Activated CD8-positive, alpha-beta memory T cell treated with anti-CD3 and anti-CD28 coated beads for 24 hours (primary cell): ENCODE measurements at regions not wholly inside any gene's neighbourhood (a gene's known extent, or its start where the extent isn't known, plus 50 kb on each side); places are given as distances from the start of the nearest gene placed in this dataset.
"Not testable (repeated sequence)": the region's sequence is repeated elsewhere in the genome, so short reads cannot be mapped to it uniquely, and the experiment has no call there.

Experiments used
- DNase-seq: peaks from one replicate; pipeline ENCODE4 v3.0.0-alpha.2; 2020

GRCh38 chr15:30761365-30761764 is 135.4 kb downstream of the ARHGAP11B start:
- not testable (repeated sequence) for DNase-seq

- DNase-seq, result not testable (repeated sequence)
These were observed 134.2 kb upstream of the FAN1 start for GRCh38 chr15:30769390-30770124.

DNA sequence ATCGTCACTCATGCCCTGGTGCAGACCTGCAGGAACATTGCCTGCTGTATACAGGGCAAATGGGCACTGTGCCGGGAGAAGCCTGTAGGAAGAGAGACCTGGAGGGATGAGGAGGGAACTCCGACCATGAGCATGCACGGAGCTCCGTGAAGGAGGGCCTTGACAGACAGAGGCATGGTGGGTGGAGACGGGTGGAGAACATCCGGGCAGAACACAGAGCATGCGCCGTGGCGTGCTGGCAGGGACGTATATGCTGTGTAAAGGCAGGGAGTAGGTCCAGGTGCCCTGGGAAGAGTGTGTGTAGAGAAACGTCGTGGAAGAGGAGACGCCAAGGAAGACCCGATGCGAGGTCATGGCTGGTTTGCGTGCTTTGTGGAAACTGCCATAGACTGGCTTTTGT is 133.0 kb upstream of the FAN1 start:
- DNase-seq, result no peak

DNA sequence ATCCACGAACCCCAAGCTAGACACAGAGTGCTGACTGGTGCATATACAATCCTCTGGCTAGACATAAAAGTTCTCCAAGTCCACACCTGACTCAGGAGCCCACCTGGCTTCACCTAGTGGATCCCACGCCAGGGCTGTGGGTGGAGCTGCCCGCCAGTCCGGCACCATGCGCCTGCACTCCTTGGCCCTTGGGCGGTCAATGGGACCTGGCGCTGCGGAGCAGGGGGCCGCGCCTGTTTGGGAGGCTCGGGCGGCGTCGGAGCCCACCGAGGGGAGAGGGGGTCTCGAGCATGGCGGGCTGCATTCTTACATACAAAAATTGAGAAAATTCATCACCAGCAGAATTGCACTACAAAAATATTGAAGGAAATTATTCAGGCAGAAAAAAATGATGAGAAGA is 120.7 kb upstream of the FAN1 start:
- DNase-seq, result no peak

- no peak for DNase-seq
These were observed 115.1 kb upstream of the FAN1 start for GRCh38 chr15:30788595-30788994.

- no peak for DNase-seq
These were observed 112.2 kb upstream of the FAN1 start for GRCh38 chr15:30791239-30792175.

- not testable (repeated sequence) for DNase-seq
These were observed 110.9 kb upstream of the FAN1 start for GRCh38 chr15:30792843-30793242.

- DNase-seq, result no peak
These were observed 109.3 kb upstream of the FAN1 start for GRCh38 chr15:30794388-30794787.

GRCh38 chr15:30799565-30799964 is 104.2 kb upstream of the FAN1 start:
- not testable (repeated sequence) for DNase-seq

DNA sequence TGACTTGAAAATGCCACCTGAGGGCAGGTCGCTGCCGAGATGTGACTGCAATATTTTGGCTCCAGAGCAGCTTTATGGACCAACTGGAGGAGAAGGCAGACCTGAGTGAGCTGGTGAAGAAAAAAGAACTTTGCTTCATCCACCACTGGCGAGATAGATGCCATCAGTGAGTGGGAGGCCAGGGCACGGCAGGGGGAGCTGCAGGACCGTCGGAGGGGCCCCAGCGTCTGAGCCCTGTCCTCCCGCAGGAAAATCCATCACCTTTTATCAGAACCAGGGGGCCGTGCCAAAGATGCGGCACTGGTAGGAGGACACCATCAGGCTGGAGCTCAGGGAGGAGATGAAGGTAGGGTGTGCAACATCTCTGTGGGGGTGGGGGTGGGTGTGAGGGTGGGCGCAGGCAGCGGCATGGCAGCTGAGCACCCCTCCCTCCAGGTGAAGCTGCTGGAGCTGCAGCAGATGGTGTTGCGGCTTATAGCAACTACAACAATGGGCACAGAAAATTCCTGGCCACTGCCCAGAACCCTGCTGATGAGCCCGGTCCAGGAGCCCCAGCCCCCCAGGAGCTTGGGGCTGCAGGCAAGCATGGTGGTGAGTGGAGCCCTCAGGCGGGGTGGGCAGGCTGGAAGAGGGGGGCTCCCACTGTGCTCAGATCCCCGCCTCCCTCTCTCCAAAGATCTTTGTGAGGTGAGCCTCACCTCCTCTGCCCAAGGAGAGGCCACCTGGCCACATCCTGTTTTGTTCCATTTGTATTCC is 102.4 kb upstream of the FAN1 start:
- not testable (repeated sequence) for DNase-seq

- DNase-seq, result not testable (repeated sequence)
These were observed 101.7 kb upstream of the FAN1 start for GRCh38 chr15:30802001-30802400.

- DNase-seq, result not testable (repeated sequence)
These were observed 100.0 kb upstream of the FAN1 start for GRCh38 chr15:30803703-30804102.

- DNase-seq, result no peak
These were observed 87.3 kb upstream of the FAN1 start for GRCh38 chr15:30816430-30816829.

DNA sequence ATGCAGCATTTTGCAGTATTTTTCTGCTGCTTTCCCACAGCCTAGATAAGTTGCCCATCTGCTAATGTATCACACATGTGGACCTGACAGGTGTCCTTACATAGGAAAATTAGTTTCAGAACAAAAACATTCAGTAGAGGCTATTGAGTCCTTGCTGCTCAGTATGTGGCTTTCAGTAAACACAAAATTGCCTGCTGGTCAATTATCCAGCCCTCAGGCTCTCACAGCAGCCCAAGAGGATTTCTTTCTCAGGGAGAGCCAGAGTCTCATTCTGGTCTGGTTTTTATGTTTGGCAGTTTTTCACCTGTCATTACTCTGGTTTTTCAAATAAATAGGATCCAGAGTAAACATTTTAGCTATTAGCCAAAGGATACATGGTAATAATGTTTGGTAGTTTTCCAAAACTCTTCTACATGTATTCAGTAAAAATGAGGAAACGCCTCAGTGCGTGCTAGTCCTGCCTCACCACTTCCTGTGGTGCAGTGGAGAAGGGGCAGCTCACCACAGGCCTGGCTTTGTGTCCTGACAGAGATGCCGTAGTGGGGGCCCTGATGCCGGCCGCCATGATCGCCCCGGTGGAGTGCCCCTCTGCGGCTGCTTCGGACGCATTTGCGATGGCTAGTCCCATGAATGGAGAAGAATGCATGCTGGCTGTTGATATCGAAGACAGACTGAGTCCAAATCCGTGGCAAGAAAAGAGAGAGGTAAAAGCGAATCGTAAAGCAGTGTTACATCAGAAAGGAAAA is 80.5 kb upstream of the FAN1 start:
- DNase-seq, result peak; percentile 85

DNA sequence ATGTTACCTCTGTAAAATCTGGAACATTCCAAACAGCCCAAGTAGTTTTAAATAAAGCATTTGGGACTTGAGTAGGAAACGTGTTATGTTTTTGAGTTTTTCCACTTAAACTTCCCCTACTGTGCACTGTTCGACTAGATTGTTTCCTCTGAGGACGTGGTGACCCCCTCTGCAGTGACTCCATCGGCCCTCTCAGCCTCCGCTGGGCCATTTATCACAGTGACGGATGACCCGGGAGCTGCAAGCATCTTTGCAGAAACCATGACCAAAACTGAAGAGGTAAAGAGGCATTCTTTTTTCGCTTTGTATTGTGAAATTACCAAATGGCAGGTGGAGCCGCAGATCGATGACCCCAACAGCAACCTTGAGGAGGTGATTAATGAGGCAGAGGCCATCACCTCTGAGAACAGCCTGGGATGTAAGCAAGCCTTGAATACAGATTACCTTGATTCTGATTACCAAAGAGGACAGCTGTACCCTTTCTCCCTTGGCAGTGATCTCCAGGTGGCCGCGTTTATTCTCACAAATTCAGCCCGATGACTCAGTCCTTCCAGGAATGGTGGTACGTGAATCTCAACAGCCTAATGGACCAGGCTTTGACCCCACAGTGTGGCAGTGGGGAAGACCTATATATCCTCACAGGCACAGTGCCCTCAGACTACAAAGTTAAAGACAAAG is 79.1 kb upstream of the FAN1 start:
- no peak for DNase-seq

DNA sequence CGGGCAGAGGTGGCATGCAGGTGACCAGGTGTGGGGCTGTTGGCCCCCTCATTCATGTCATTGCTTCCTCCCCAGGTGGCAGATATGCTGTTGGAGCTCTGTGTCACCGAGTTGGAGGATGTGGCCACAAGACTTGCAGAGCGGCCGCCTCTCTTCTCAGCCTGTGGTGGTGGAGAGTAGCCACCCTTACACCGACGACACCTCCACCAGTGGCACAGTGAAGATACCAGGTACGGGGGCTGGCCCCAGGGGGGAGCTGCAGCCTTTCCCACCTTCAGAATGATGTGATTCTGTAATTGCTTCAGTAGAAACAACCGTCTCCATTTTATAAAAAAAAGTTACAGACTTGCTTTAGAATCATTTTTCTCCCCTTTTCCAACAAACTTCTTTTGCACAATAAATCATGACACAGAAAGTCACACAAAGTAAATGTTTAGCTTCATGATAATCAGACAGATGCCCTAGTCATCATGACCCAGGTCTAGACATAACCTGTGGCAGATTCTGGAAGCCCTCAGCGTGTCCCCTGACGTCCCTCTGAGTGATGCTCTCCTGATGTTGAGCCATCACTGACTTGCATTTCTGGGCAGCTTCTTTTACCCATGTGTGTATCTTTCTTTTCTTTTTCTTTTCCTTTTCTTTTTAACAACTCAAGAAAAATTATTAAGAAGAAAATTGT is 76.0 kb upstream of the FAN1 start:
- no peak for DNase-seq

GRCh38 chr15:30828304-30828639 is 75.4 kb upstream of the FAN1 start:
- DNase-seq, result not testable (repeated sequence)

GRCh38 chr15:30830961-30831360 is 72.8 kb upstream of the FAN1 start:
- DNase-seq, result no peak

DNA sequence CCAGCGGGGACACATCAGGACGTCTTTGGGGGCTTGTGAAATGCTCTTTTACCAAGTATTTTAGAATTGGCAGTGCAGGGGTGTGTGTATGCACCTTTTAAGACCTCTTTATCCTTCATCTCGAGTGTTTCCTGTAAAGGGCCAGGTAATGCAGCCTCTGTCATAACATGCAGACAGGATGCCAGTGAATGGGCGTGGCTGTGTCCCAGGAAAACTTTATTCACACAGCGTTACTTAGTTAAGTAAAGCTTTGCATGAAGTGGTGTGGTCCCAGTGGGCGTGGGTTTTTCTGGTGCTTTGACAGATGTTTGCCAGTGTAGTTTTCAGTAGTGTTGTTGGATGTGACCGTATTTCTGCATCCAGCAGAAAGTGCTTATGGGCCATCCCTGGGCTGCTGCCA is 70.3 kb upstream of the FAN1 start:
- DNase-seq, result not testable (repeated sequence)

GRCh38 chr15:30841639-30842038 is 62.1 kb upstream of the FAN1 start:
- not testable (repeated sequence) for DNase-seq

DNA sequence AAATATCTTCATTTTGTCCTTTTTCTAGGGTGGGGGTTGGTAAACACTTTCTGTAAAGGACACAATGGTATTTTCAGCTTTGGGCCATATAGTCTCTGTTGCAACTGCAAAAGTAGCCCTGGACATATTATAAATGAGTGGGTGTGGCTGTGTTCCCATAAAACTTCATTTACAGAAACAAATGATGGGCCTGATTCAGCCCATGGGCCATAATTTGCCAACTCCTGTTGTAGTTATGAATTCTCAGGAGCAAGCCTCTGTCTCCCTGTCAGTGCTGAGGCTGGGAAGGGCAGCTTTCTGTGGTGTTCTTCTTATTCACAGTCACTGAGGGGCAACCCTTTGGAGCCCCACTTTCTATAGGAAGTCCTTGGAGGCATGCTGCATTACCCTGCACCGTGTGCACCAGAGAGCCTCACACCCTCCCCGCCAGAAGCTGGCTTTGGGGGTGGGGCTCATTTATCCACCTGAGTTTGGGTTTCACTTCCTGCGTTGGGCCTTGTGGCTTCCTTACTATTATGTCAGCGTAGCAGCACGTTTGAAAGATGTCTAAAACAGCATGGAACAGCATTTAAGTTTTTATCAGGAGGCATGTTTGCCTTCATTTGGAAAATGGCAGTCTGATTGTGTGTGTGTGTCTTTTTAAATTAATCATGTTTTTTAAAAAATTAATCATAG is 60.8 kb upstream of the FAN1 start:
- DNase-seq, result not testable (repeated sequence)
